ENCODE measurements at regions not wholly inside any gene's neighbourhood (a gene's known extent, or its start where the extent isn't known, plus 50 kb on each side); places are given as distances from the start of the nearest gene placed in this dataset.

- TF ChIP-seq, protein P1, sequence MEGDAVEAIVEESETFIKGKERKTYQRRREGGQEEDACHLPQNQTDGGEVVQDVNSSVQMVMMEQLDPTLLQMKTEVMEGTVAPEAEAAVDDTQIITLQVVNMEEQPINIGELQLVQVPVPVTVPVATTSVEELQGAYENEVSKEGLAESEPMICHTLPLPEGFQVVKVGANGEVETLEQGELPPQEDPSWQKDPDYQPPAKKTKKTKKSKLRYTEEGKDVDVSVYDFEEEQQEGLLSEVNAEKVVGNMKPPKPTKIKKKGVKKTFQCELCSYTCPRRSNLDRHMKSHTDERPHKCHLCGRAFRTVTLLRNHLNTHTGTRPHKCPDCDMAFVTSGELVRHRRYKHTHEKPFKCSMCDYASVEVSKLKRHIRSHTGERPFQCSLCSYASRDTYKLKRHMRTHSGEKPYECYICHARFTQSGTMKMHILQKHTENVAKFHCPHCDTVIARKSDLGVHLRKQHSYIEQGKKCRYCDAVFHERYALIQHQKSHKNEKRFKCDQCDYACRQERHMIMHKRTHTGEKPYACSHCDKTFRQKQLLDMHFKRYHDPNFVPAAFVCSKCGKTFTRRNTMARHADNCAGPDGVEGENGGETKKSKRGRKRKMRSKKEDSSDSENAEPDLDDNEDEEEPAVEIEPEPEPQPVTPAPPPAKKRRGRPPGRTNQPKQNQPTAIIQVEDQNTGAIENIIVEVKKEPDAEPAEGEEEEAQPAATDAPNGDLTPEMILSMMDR (conservative IDR thresholded peaks at IDR 0.05; ENCODE audit: low read depth, low read length), result no peak
- TF ChIP-seq FOS (IDR thresholded peaks at IDR 0.05; ENCODE audit: low read depth, low read length) (no peak), SMC3 (IDR thresholded peaks at IDR 0.05; ENCODE audit: low read depth, low read length) (no peak), POLR2A (IDR thresholded peaks at IDR 0.05; ENCODE audit: low read depth, low read length) (no peak), RFX5 (IDR thresholded peaks at IDR 0.05; ENCODE audit: low read depth, low read length) (no peak), BHLHE40 (IDR thresholded peaks at IDR 0.05; ENCODE audit: low read depth, low read length) (no peak), CEBPB (IDR thresholded peaks at IDR 0.05; ENCODE audit: low read depth, low read length) (no peak), CHD1 (IDR thresholded peaks at IDR 0.05; ENCODE audit: low read depth, low read length) (no peak), MAZ (IDR thresholded peaks at IDR 0.05; ENCODE audit: borderline replicate concordance, low read depth, low read length) (no peak), RCOR1 (IDR thresholded peaks at IDR 0.05; ENCODE audit: insufficient replicate concordance, low read length) (no peak), MXI1 (IDR thresholded peaks at IDR 0.05; ENCODE audit: borderline replicate concordance, low read depth, low read length) (no peak), RAD21 (IDR thresholded peaks at IDR 0.05; ENCODE audit: low read length) (no peak), MAFK (IDR thresholded peaks at IDR 0.05; ENCODE audit: low read depth, low read length) (no peak)
Observed at GRCh38 chr4:187075514-187075913, 351.9 kb upstream of the FAT1 start.
